Upper lobe of right lung (tissue), 1 donor: ENCODE measurements at regions not wholly inside any gene's neighbourhood (a gene's known extent, or its start where the extent isn't known, plus 50 kb on each side); places are given as distances from the start of the nearest gene placed in this dataset.

Experiments used
- ATAC-seq: fragments of 200-7000 bp; cut with Tn5 transposase; one replicate; pipeline ENCODE4 v1.9.1; 2020; ENCODE audit warnings: mild to moderate bottlenecking, moderate library complexity
- DNase-seq: peaks from one replicate; pipeline ENCODE4 v3.0.0-alpha.2; 2020
- H3K27ac ChIP-seq: fragments of 200-600 bp; one replicate; pipeline ENCODE4 v1.8.0; 2022
- H3K27me3 ChIP-seq: fragments of 200-600 bp; one replicate; pipeline ENCODE4 v1.8.0; 2022; ENCODE audit warnings: mild to moderate bottlenecking
- H3K36me3 ChIP-seq: fragments of 200-600 bp; one replicate; pipeline ENCODE4 v1.8.0; 2022
- H3K4me1 ChIP-seq: fragments of 200-600 bp; one replicate; pipeline ENCODE4 v1.8.0; 2022
- H3K4me3 ChIP-seq: fragments of 200-600 bp; one replicate; pipeline ENCODE4 v1.8.0; 2022; ENCODE audit warnings: mild to moderate bottlenecking
- H3K9me3 ChIP-seq: fragments of 200-600 bp; one replicate; pipeline ENCODE4 v1.8.0; 2022
- CTCF ChIP-seq: fragments of 200-600 bp; IDR thresholded peaks from one replicate; pipeline ENCODE4 v1.8.0; 2022; ENCODE audit warnings: antibody characterized with exemption
- intact Hi-C: fragments of 100-400 bp; cut with DNase I; formaldehyde crosslinking; loops from one replicate; pipeline ENCODE4 v1.11.0; 2022
- donor health status: DM: no; HTN: yes; CAD: no; lungs with severe emphysema.

- DNase-seq (no peak), ATAC-seq (no peak)
- no peak for TF ChIP-seq CTCF
- H3K27ac ChIP-seq, result no peak overlapping the region
- no peaks in the 10 kb centered on the region for H3K27me3 ChIP-seq
- no peak overlapping the region for H3K4me3 ChIP-seq
- no peaks in the 10 kb centered on the region for H3K9me3 ChIP-seq
- H3K4me1 ChIP-seq, result no peaks in the 10 kb centered on the region
- intact Hi-C loops, result no loop called here
- no peaks in the 10 kb centered on the region for H3K36me3 ChIP-seq
Observed at GRCh38 chr7:25329815-25330214, 101.5 kb upstream of the NPVF start.

GRCh38 chr7:25333296-25333928 lies 105.1 kb upstream of the NPVF start:
- no peak for TF ChIP-seq CTCF
- no peak overlapping the region for H3K4me3 ChIP-seq
- no peaks in the 10 kb centered on the region for H3K4me1 ChIP-seq
- no peaks in the 10 kb centered on the region for H3K36me3 ChIP-seq
- H3K9me3 ChIP-seq, result no peaks in the 10 kb centered on the region
- no peaks in the 10 kb centered on the region for H3K27me3 ChIP-seq
- intact Hi-C loops, result no loop called here
- DNase-seq, result no peak
- no peak overlapping the region for H3K27ac ChIP-seq
- ATAC-seq, result no peak

GRCh38 chr7:25347360-25348066 lies 119.2 kb upstream of the NPVF start:
- no peak for TF ChIP-seq CTCF
- DNase-seq, result no peak
- no peak for ATAC-seq

GRCh38 chr7:25348104-25348503 lies 119.8 kb upstream of the NPVF start:
- no peaks in the 10 kb centered on the region for H3K27me3 ChIP-seq
- ATAC-seq (no peak), DNase-seq (no peak)
- no peak overlapping the region for H3K27ac ChIP-seq
- no peak overlapping the region for H3K4me3 ChIP-seq
- H3K9me3 ChIP-seq, result no peaks in the 10 kb centered on the region
- no peaks in the 10 kb centered on the region for H3K36me3 ChIP-seq
- TF ChIP-seq CTCF, result no peak
- H3K4me1 ChIP-seq, result peaks cover 4% of the 10 kb centered on the region
- intact Hi-C loops, result no loop called here

More at GRCh38 chr7:25347360-25348066, 119.2 kb upstream of the NPVF start:
- intact Hi-C loops, result no loop called here
- no peaks in the 10 kb centered on the region for H3K27me3 ChIP-seq
- no peak overlapping the region for H3K4me3 ChIP-seq
- peaks cover 4% of the 10 kb centered on the region for H3K4me1 ChIP-seq
- H3K36me3 ChIP-seq, result no peaks in the 10 kb centered on the region
- no peaks in the 10 kb centered on the region for H3K9me3 ChIP-seq
- H3K27ac ChIP-seq, result no peak overlapping the region

- TF ChIP-seq CTCF, result no peak
- Histone ChIP-seq H3K9me3 (no peaks in the 10 kb centered on the region), H3K36me3 (no peaks in the 10 kb centered on the region), H3K27me3 (no peaks in the 10 kb centered on the region), H3K27ac (no peak overlapping the region), H3K4me1 (peaks cover 4% of the 10 kb centered on the region), H3K4me3 (no peak overlapping the region)
- no peak for ATAC-seq
- DNase-seq, result no peak
- intact Hi-C loops, result no loop called here
Observed at GRCh38 chr7:25349283-25350017, 121.2 kb upstream of the NPVF start.
